ENCODE measurements at regions not wholly inside any gene's neighbourhood (a gene's known extent, or its start where the extent isn't known, plus 50 kb on each side); places are given as distances from the start of the nearest gene placed in this dataset.

- TF ChIP-seq CTCF (IDR thresholded peaks at IDR 0.05): no peak
- TF ChIP-seq POLR2A (IDR thresholded peaks at IDR 0.05): no peak
These were observed 333.6 kb upstream of the IGFBP7 start for GRCh38 chr4:57443787-57444186.

Measured in heart left ventricle (tissue), 13 donors.